Glomerular endothelial cell (primary cell): ENCODE measurements at regions not wholly inside any gene's neighbourhood (a gene's known extent, or its start where the extent isn't known, plus 50 kb on each side); places are given as distances from the start of the nearest gene placed in this dataset.

Experiments
- DNase-seq: peaks from one replicate; pipeline ENCODE4 v3.0.0-alpha.2; 2011; ENCODE audit warnings: low read depth, low spot score; ENCODE audit errors: extremely low read depth

GRCh38 chr6:141594874-141595273, 537.9 kb upstream of the GJE1 start:
- no peak for DNase-seq

- no peak for DNase-seq
Observed at GRCh38 chr6:141593311-141593710, 539.4 kb upstream of the GJE1 start.

GRCh38 chr6:141587482-141588266, 545.1 kb upstream of the GJE1 start:
- DNase-seq: no peak

- no peak for DNase-seq
Observed at GRCh38 chr6:141580988-141581552, 551.7 kb upstream of the GJE1 start.

- DNase-seq: no peak
Observed at GRCh38 chr6:141580131-141580530, 552.6 kb upstream of the GJE1 start.

GRCh38 chr6:141576751-141577150, 556.0 kb upstream of the GJE1 start:
- DNase-seq: no peak

DNA sequence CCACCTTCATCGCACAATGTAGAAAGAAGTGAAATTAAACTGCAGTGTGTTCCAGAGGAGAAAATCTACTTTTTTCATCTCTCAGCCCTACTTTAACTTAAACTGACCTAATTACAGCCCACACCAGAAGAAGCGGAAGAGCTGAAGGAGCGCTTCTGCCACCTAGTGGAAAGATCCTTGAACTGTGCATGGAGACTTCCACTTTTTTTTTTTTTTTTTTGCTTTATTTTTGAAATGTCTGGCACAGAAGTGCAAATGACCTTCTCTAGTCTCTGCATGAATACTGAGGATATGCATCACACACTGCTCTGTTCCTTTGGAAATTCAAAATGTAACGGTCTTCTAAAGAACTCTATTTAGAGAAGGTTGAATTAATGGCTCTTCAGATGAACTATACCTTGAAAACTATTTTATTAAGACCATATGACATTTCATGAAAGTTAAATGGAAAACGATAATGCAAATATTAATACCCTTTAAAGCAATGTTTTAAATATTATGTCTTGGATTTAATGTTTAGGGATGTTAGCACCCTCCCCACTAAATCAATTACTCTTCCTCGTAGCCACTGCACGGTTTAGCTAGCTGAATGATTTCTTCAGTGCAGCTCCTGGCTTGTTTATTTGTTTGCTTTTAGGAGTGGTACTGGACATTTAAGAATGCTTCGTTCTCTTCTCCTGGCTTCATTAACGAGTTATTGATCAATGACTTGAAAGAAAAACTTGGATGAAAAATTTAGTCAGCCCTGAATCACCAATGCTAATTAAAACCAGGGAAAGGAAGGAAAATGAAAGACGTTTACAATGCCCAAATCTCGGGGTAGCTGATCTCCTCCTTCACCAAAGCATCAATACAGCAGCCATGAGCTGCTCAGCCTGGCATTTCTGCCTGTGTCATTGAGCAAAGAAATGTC, 569.6 kb upstream of the GJE1 start:
- peak; percentile 92 for DNase-seq

DNA sequence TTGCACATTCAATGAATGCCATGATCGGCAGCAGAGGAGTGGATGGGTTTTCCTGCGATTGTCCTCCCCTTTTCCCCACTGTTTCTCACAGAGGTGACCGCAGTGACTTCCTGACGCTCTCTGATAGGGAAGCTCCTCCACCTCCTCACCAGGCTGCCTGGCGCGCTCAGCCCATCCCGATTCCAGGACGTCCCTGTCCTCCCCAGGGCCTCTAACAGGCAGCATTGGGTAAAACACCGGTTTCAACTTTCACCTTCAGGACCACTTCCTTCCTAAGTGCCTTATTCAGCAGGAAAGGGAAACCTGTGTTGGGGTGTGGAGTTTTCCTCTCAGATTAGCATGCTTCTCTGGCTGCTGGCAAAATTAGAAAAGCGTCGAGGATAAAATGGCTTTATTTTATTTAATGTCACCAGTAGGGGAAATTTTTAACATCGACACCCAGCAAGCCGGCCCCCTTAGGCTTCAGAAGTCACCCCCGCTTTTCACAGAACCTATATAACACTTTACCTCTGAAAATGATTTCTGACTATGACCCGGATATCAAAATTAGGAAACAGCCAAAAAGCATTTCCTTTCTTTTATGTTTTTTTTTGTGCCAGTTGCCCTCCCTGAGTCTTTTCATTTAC, 570.4 kb upstream of the GJE1 start:
- peak; percentile 22 for DNase-seq

DNA sequence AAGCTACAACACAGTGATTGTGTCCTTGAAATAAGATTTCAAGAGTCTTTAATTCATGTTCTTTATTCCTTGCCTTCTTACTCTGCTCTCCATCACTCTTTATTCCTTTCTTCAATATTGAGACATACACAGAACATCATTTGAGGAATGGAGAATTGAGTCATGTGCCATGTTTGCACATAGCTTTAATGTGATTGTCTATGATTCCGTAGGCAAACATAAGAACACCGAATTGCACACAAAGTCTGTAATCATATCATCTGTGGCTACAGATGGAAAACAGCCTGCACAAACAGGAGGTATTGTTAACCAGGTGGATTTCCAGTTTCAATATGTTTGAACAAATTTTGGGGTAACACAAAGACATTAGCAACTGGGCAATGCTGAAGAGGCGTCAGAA, 571.6 kb upstream of the GJE1 start:
- DNase-seq: no peak

DNA sequence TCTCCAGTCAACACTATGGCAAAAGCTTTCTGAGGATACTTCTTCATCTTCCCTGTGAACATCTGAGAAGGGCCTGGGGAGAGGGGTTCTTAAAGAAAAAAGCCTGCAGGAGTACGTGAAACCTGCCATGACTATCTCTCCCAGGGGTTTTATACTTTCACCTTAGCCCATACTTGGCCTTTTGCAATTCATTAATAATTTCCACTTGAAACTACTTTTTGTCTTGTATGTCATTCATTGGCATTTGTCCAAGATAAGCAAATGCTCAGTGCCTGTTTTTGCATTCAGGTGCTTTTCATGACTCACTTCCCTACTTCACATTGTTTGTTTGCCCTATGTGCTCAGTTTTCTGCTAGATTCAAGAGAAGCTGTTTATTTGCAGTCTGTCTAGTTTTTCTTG, 580.3 kb upstream of the GJE1 start:
- peak; percentile 95 for DNase-seq

DNA sequence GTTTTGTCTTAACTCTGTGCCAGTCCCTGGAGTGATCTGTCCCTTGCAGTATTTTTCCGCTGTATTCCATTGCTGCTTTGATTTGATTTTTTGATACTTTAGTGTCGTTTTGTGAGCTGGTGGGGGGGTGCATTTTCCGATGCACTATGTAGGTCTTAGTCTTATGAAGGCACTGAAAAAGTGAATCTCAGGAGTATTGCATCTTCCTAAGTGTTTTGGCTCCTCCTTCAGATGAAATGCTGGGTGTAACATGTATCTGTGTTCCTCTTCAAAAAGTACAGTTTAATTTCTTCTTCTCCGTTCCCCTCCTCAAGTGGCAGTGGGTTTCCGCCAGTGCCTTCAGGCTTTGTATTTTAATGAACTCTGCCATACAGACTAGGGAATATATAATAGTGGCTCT, 580.7 kb upstream of the GJE1 start:
- DNase-seq: no peak

DNA sequence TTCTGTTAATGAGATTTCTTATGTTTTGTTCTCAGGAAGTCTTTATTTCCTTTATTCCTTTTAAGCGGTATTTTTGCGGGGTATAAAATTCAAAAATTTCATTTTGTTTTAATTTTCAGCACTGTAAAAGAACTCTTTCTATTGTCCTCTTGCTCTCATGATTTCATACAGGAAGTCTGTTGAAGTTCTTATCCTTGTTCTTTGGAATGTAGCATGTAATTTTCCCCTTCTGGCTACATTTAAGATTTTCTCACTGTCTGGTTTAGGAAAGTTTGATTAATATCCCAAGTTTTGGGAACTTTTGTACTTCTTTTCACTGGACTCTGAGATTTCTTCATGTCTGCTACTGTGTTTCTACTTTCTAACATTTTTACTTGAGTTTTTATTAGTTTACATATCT, 581.4 kb upstream of the GJE1 start:
- no peak for DNase-seq

- no peak for DNase-seq
Observed at GRCh38 chr6:141550471-141550870, 582.3 kb upstream of the GJE1 start.

DNA sequence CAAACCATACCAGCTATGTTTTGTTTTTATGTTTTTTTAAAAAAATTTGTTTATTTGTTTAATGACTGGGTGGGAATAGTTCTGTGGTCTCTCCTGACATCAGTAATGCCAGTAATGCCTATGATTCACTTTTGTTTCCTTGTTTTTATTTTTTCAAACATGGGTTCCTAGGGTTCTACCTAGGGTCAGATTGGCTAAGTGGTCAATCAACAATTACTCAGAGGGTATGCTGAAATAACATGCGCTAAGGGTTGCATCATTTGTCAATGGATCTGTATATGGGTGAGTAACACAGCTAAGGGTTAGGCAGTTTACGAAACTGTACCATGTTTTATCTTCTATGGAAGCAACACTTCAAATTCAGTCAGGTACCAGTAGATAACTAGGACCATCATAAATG, 583.8 kb upstream of the GJE1 start:
- no peak for DNase-seq

DNA sequence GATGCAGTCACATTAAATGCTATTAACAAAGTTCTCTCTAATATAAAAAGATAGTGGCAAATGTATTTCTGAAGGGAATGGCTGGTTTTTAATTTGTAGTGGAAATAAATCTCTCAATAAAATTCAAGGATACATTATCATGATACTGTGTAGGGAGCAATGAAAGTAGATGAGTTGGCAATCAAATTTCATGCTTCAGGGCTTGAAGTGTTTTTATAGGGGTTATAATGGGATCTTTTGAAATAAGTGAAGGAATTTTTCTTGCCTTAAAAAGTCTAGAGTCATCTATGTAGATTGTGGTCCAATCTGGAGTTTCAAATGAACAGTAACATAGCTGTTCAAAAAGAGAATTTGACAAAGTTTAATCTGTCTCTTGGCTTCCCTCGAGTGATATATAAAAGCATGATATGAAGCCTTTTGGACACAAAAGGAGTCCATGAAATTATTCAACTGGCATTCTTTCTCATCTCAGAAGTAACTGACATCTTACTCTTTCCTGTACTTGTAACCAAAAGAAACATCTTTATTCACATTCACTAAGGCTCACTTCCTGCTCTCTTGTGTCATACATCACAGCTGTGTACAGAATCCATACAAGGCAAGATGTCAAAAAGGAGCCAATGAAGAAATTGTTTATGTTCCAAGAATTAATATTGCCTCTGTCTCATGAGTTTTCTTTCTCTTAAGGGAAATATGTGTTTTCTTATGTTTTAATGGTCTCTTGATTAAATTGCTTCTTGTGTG, 591.0 kb upstream of the GJE1 start:
- peak; percentile 14 for DNase-seq

GRCh38 chr6:141540207-141540606, 592.5 kb upstream of the GJE1 start:
- no peak for DNase-seq

GRCh38 chr6:141539617-141540016, 593.1 kb upstream of the GJE1 start:
- DNase-seq: no peak

GRCh38 chr6:141532211-141532610, 600.5 kb upstream of the GJE1 start:
- no peak for DNase-seq

- no peak for DNase-seq
Observed at GRCh38 chr6:141531040-141531439, 601.7 kb upstream of the GJE1 start.

- DNase-seq: no peak
Observed at GRCh38 chr6:141528596-141528995, 604.1 kb upstream of the GJE1 start.

- no peak for DNase-seq
Observed at GRCh38 chr6:141526985-141527384, 605.7 kb upstream of the GJE1 start.
